Stromal cell of bone marrow (primary cell): ENCODE measurements at regions not wholly inside any gene's neighbourhood (a gene's known extent, or its start where the extent isn't known, plus 50 kb on each side); places are given as distances from the start of the nearest gene placed in this dataset.

Experiments used
- DNase-seq: peaks from one replicate; pipeline ENCODE4 v3.0.0-alpha.2; 2012; ENCODE audit warnings: low read depth

GRCh38 chr11:114876234-114876633, 197.9 kb downstream of the NXPE2 start:
- no peak for DNase-seq

- no peak for DNase-seq
These were observed 199.6 kb downstream of the NXPE2 start for GRCh38 chr11:114877976-114878375.

GRCh38 chr11:114880442-114880841, 202.1 kb downstream of the NXPE2 start:
- DNase-seq, result no peak

GRCh38 chr11:114883472-114883871, 205.1 kb downstream of the NXPE2 start:
- no peak for DNase-seq

- no peak for DNase-seq
These were observed 208.4 kb downstream of the NXPE2 start for GRCh38 chr11:114886644-114887265.

GRCh38 chr11:114889594-114890011, 211.3 kb downstream of the NXPE2 start:
- DNase-seq, result no peak

GRCh38 chr11:114890038-114890437, 211.7 kb downstream of the NXPE2 start:
- no peak for DNase-seq

- DNase-seq, result no peak
These were observed 213.6 kb downstream of the NXPE2 start for GRCh38 chr11:114891911-114892310.

GRCh38 chr11:114892381-114893197, 214.3 kb downstream of the NXPE2 start:
- no peak for DNase-seq

- DNase-seq, result no peak
These were observed 215.0 kb downstream of the NXPE2 start for GRCh38 chr11:114893329-114893728.

GRCh38 chr11:114896594-114896993, 218.3 kb downstream of the NXPE2 start:
- no peak for DNase-seq

GRCh38 chr11:114909866-114910265, 231.5 kb downstream of the NXPE2 start:
- no peak for DNase-seq

- DNase-seq, result no peak
These were observed 234.5 kb downstream of the NXPE2 start for GRCh38 chr11:114912826-114913225.

GRCh38 chr11:114914231-114915005, 236.1 kb downstream of the NXPE2 start:
- no peak for DNase-seq

- no peak for DNase-seq
These were observed 237.8 kb downstream of the NXPE2 start for GRCh38 chr11:114915871-114916805.

GRCh38 chr11:114918286-114918685, 240.0 kb downstream of the NXPE2 start:
- DNase-seq, result no peak

GRCh38 chr11:114921697-114922096, 243.4 kb downstream of the NXPE2 start:
- DNase-seq, result no peak

- no peak for DNase-seq
These were observed 245.7 kb downstream of the NXPE2 start for GRCh38 chr11:114924042-114924441.

GRCh38 chr11:114925591-114925990, 247.3 kb downstream of the NXPE2 start:
- no peak for DNase-seq

GRCh38 chr11:114928260-114928870, 250.0 kb downstream of the NXPE2 start:
- DNase-seq, result no peak

GRCh38 chr11:114929351-114930000, 251.1 kb downstream of the NXPE2 start:
- no peak for DNase-seq
